SK-N-SH treated with all-trans-retinoic acid at 6 μM for 48 hours (cell line): ENCODE measurements at regions not wholly inside any gene's neighbourhood (a gene's known extent, or its start where the extent isn't known, plus 50 kb on each side); places are given as distances from the start of the nearest gene placed in this dataset.

Experiments
- ARNTL ChIP-seq: fragments of 450-650 bp; formaldehyde crosslinking; IDR thresholded peaks from 2 replicates; pipeline ENCODE4 v1.5.0; 2020; ENCODE audit warnings: low read depth, mild to moderate bottlenecking, moderate library complexity, borderline replicate concordance
- CREB5 ChIP-seq: fragments of 250-450 bp; sonication (Bioruptor Pico); IDR thresholded peaks from 2 replicates; pipeline ENCODE4 v1.5.1; 2020; ENCODE audit warnings: low read depth, mild to moderate bottlenecking, moderate library complexity
- CSRNP3 ChIP-seq: fragments of 250-450 bp; sonication (Bioruptor Pico); IDR thresholded peaks from 2 replicates; pipeline ENCODE4 v1.5.1; 2021; ENCODE audit warnings: mild to moderate bottlenecking, moderate library complexity
- ESRRG ChIP-seq: fragments of 250-450 bp; sonication (Bioruptor Pico); IDR thresholded peaks from 2 replicates; pipeline ENCODE4 v1.6.1; 2021; ENCODE audit warnings: mild to moderate bottlenecking
- PATZ1 ChIP-seq: fragments of 250-450 bp; sonication (Bioruptor Pico); IDR thresholded peaks from 2 replicates; pipeline ENCODE4 v1.8.0; 2020; ENCODE audit warnings: mild to moderate bottlenecking, moderate library complexity, borderline replicate concordance
- POU6F1 ChIP-seq: fragments of 250-450 bp; sonication (Bioruptor Pico); IDR thresholded peaks from 2 replicates; pipeline ENCODE4 v1.8.0; 2021; ENCODE audit warnings: low read depth, mild to moderate bottlenecking, moderate library complexity, borderline replicate concordance
- TCF4 ChIP-seq: fragments of 250-450 bp; sonication (Bioruptor Pico); IDR thresholded peaks from 2 replicates; pipeline ENCODE4 v1.8.0; 2021; ENCODE audit warnings: mild to moderate bottlenecking, moderate library complexity, borderline replicate concordance
- ZFP3 ChIP-seq: fragments of 250-450 bp; sonication (Bioruptor Pico); IDR thresholded peaks from 2 replicates; pipeline ENCODE4 v1.5.0; 2020; ENCODE audit warnings: mild to moderate bottlenecking, moderate library complexity
- ZFP30 ChIP-seq: fragments of 450-650 bp; formaldehyde crosslinking; IDR thresholded peaks from 2 replicates; pipeline ENCODE4 v1.5.0; 2022; ENCODE audit warnings: mild to moderate bottlenecking, moderate library complexity
- ZNF565 ChIP-seq: fragments of 450-650 bp; formaldehyde crosslinking; conservative IDR thresholded peaks from 2 replicates; pipeline ENCODE4 v1.5.0; 2020; ENCODE audit warnings: low read depth, mild to moderate bottlenecking, moderate library complexity
- ZNF70 ChIP-seq: fragments of 450-650 bp; formaldehyde crosslinking; IDR thresholded peaks from 2 replicates; pipeline ENCODE4 v1.5.0; 2020; ENCODE audit warnings: mild to moderate bottlenecking, moderate library complexity

GRCh38 chr2:41735006-41735405 is 312.8 kb upstream of the PKDCC start:
- TF ChIP-seq TCF4, result no peak
- no peak for TF ChIP-seq ZFP3
- no peak for TF ChIP-seq PATZ1 (CRISPR knock-in tag)
- TF ChIP-seq ZFP30 (CRISPR knock-in tag), result no peak
- no peak for TF ChIP-seq CREB5
- no peak for TF ChIP-seq POU6F1 (CRISPR knock-in tag)
- no peak for TF ChIP-seq ZNF565 (CRISPR knock-in tag)
- no peak for TF ChIP-seq ESRRG
- no peak for TF ChIP-seq ARNTL (CRISPR knock-in tag)
- TF ChIP-seq CSRNP3 (CRISPR knock-in tag), result no peak
- no peak for TF ChIP-seq ZNF70
